ENCODE measurements at regions not wholly inside any gene's neighbourhood (a gene's known extent, or its start where the extent isn't known, plus 50 kb on each side); places are given as distances from the start of the nearest gene placed in this dataset.

GRCh38 chr4:183830438-183830985, 74.6 kb upstream of the STOX2 start (continued):
- no peak for TF ChIP-seq ZNF197 (CRISPR knock-in tag; IDR thresholded peaks at IDR 0.05; ENCODE audit: low read depth)
- no peak for TF ChIP-seq ZNF217 (CRISPR knock-in tag; IDR thresholded peaks at IDR 0.05)

- H3K36me3 ChIP-seq (ENCODE audit: control insufficient read depth, insufficient read depth, low read length), result no peaks in the 10 kb centered on the region
- FAIRE-seq (no peak), ATAC-seq (no peak), DNase-seq (ENCODE audit: extremely low read depth in 1 of 4, low spot score in 3 of 4) (no peak)
- no peaks in the 10 kb centered on the region for H3K9me1 ChIP-seq (ENCODE audit: control insufficient read depth, insufficient read depth, low read length)
- no peaks in the 10 kb centered on the region for H4K20me1 ChIP-seq (replicated peaks; ENCODE audit: control insufficient read depth, insufficient read depth, low read length)
- H3K4me1 ChIP-seq (replicated peaks in 1 of 2; ENCODE audit: control insufficient read depth in 2 of 2, insufficient read depth in 2 of 2, low read length in 2 of 2), result no peaks in the 10 kb centered on the region
- BruUV-seq (replicated peaks), result no TSS peak
- H3K9ac ChIP-seq (ENCODE audit: insufficient read depth in 1 of 2, low read depth in 2 of 2, low read length in 2 of 2), result no peak overlapping the region
- peaks cover 19 to 24% of the 10 kb centered on the region in 2 experiments for H3K27me3 ChIP-seq (ENCODE audit: control insufficient read depth in 2 of 2, insufficient read depth in 2 of 2, low read length in 2 of 2)
- no peak overlapping the region for H3K27ac ChIP-seq (ENCODE audit: extremely low read depth, low read depth, low read length)
- no peak for TF ChIP-seq ZNF696 (CRISPR knock-in tag; conservative IDR thresholded peaks at IDR 0.05)
- ChIA-PET POLR2A (no interaction called here), CTCF (ENCODE audit: low intra/inter-chr PET ratio) (interaction anchor here (0.6 kb wide), 1 partner anchor 271 kb away, joined by 7 read pairs; no protein-coding TSS in a partner anchor)
- H2AFZ ChIP-seq (ENCODE audit: low read depth, low read length), result no peak overlapping the region
- H3K79me2 ChIP-seq (ENCODE audit: control insufficient read depth, insufficient read depth, low read length), result no peaks in the 10 kb centered on the region
- 7% methylated on average over 9 of the region's 9 CpGs for WGBS (ENCODE audit: insufficient coverage, low coverage, missing lambda C conversion rate)
- no peaks in the 10 kb centered on the region for H3K9me3 ChIP-seq (replicated peaks; ENCODE audit: control insufficient read depth, insufficient read depth, low read depth, low read length)
- in situ Hi-C loops (cut with MboI) (loop anchor here (5.0 kb wide), 2 partner anchors 251 to 341 kb away; no protein-coding TSS in a partner anchor), intact Hi-C loops (cut with micrococcal nuclease) (no loop called here)
- H3K4me3 ChIP-seq, result no peak overlapping the region
- no peak overlapping the region for H3K4me2 ChIP-seq (ENCODE audit: insufficient read depth, low read length)
These were observed 74.1 kb upstream of the STOX2 start for GRCh38 chr4:183831026-183831446.

GRCh38 chr4:183831683-183832082, 73.4 kb upstream of the STOX2 start:
- Histone ChIP-seq H2AFZ (ENCODE audit: low read depth, low read length) (no peak overlapping the region), H3K27me3 (ENCODE audit: control insufficient read depth in 2 of 2, insufficient read depth in 2 of 2, low read length in 2 of 2) (peaks cover 13 to 23% of the 10 kb centered on the region in 2 experiments), H3K79me2 (ENCODE audit: control insufficient read depth, insufficient read depth, low read length) (no peaks in the 10 kb centered on the region), H3K4me2 (ENCODE audit: insufficient read depth, low read length) (no peak overlapping the region), H3K9ac (ENCODE audit: insufficient read depth in 1 of 2, low read depth in 2 of 2, low read length in 2 of 2) (no peak overlapping the region), H3K4me1 (replicated peaks in 1 of 2; ENCODE audit: control insufficient read depth in 2 of 2, insufficient read depth in 2 of 2, low read length in 2 of 2) (no peaks in the 10 kb centered on the region), H3K27ac (ENCODE audit: extremely low read depth, low read depth, low read length) (no peak overlapping the region), H3K36me3 (ENCODE audit: control insufficient read depth, insufficient read depth, low read length) (no peaks in the 10 kb centered on the region), H3K9me3 (replicated peaks; ENCODE audit: control insufficient read depth, insufficient read depth, low read depth, low read length) (no peaks in the 10 kb centered on the region), H3K9me1 (ENCODE audit: control insufficient read depth, insufficient read depth, low read length) (no peaks in the 10 kb centered on the region), H3K4me3 (no peak overlapping the region), H4K20me1 (replicated peaks; ENCODE audit: control insufficient read depth, insufficient read depth, low read length) (no peaks in the 10 kb centered on the region)
- ATAC-seq, result no peak
- in situ Hi-C loops (cut with MboI) (loop anchor here (5.0 kb wide), 2 partner anchors 251 to 341 kb away; no protein-coding TSS in a partner anchor), intact Hi-C loops (cut with micrococcal nuclease) (no loop called here)
- ChIA-PET POLR2A (no interaction called here), CTCF (ENCODE audit: low intra/inter-chr PET ratio) (no interaction called here)
- FAIRE-seq, result no peak
- no TSS peak for BruUV-seq (replicated peaks)
- TF ChIP-seq SPI1 (IDR thresholded peaks at IDR 0.05; ENCODE audit: borderline replicate concordance, low read depth, low read length) (peak; percentile 79), ZNF280A (IDR thresholded peaks at IDR 0.05; ENCODE audit: low read depth, partially characterized antibody) (no peak), ZNF24 (IDR thresholded peaks at IDR 0.05) (peak; percentile 38; the same call in 1 of the 2 replicates), ZNF512 (tag; IDR thresholded peaks at IDR 0.05) (peak; percentile 59)
- no peak for DNase-seq (ENCODE audit: extremely low read depth in 1 of 4, low spot score in 3 of 4)
- WGBS (ENCODE audit: insufficient coverage, low coverage, missing lambda C conversion rate), result 3% methylated on average over 5 of the region's 5 CpGs
